Activated T-helper 1 cell treated with anti-CD3 and anti-CD28 coated beads, Interleukin-12 subunit alpha, Interleukin-12 subunit beta, Interleukin-2, Interleukin-4 antibody, amounts not matched to agents 30 ng/mL and 10 ng/mL and 1 ng/mL, durations not matched to agents 14 hours and 24 hours and 36 hours (primary cell): ENCODE measurements at regions not wholly inside any gene's neighbourhood (a gene's known extent, or its start where the extent isn't known, plus 50 kb on each side); places are given as distances from the start of the nearest gene placed in this dataset.

Source experiments
- DNase-seq: peaks from one replicate; pipeline ENCODE4 v3.0.0; 2021; ENCODE audit warnings: low spot score
- H3K27ac Mint-ChIP-seq: one replicate; pipeline ENCODE4 v1.8.0; 2021; ENCODE audit warnings: mild to moderate bottlenecking, mixed read lengths
- H3K27me3 Mint-ChIP-seq: one replicate; pipeline ENCODE4 v1.8.0; 2022; ENCODE audit warnings: mild to moderate bottlenecking, moderate library complexity, mixed read lengths; ENCODE audit not compliant: insufficient read depth
- H3K36me3 Mint-ChIP-seq: one replicate; pipeline ENCODE4 v1.8.0; 2021; ENCODE audit warnings: low read depth, mixed read lengths
- H3K4me1 Mint-ChIP-seq: one replicate; pipeline ENCODE4 v1.8.0; 2021; ENCODE audit warnings: low read depth, mixed read lengths
- H3K4me3 Mint-ChIP-seq: one replicate; pipeline ENCODE4 v1.8.0; 2021; ENCODE audit warnings: mild to moderate bottlenecking, moderate library complexity, mixed read lengths
- H3K9me3 Mint-ChIP-seq: one replicate; pipeline ENCODE4 v1.8.0; 2021; ENCODE audit warnings: mixed read lengths
- intact Hi-C: fragments of 100-400 bp; cut with micrococcal nuclease; formaldehyde crosslinking; loops from one replicate; pipeline ENCODE4 v1.15.1; 2024

GRCh38 chr6:113653275-113653674 is 203.9 kb upstream of the MARCKS start:
- intact Hi-C loops = no loop called here
- Mint-ChIP-seq H3K9me3 (no peaks in the 10 kb centered on the region), H3K4me1 (no peaks in the 10 kb centered on the region), H3K4me3 (no peak overlapping the region), H3K27ac (no peak overlapping the region), H3K27me3 (no peaks in the 10 kb centered on the region), H3K36me3 (no peaks in the 10 kb centered on the region)
- DNase-seq = no peak

- DNase-seq = no peak
- Mint-ChIP-seq H3K4me1 (no peaks in the 10 kb centered on the region), H3K27me3 (no peaks in the 10 kb centered on the region), H3K9me3 (no peaks in the 10 kb centered on the region), H3K27ac (no peak overlapping the region), H3K4me3 (no peak overlapping the region), H3K36me3 (no peaks in the 10 kb centered on the region)
- intact Hi-C loops = no loop called here
These were observed 202.7 kb upstream of the MARCKS start for GRCh38 chr6:113654396-113654795.

- H3K27ac Mint-ChIP-seq = no peak overlapping the region
- no peaks in the 10 kb centered on the region for H3K9me3 Mint-ChIP-seq
- no peak for DNase-seq
- H3K36me3 Mint-ChIP-seq = no peaks in the 10 kb centered on the region
- intact Hi-C loops = no loop called here
- H3K4me3 Mint-ChIP-seq = no peak overlapping the region
- H3K4me1 Mint-ChIP-seq = no peaks in the 10 kb centered on the region
- H3K27me3 Mint-ChIP-seq = no peaks in the 10 kb centered on the region
These were observed 201.4 kb upstream of the MARCKS start for GRCh38 chr6:113655761-113656160.

- Mint-ChIP-seq H3K4me3 (no peak overlapping the region), H3K36me3 (no peaks in the 10 kb centered on the region), H3K27me3 (no peaks in the 10 kb centered on the region), H3K9me3 (no peaks in the 10 kb centered on the region), H3K27ac (no peak overlapping the region), H3K4me1 (no peaks in the 10 kb centered on the region)
- no peak for DNase-seq
- intact Hi-C loops = no loop called here
These were observed 197.3 kb upstream of the MARCKS start for GRCh38 chr6:113659762-113660404.

GRCh38 chr6:113660819-113661218 is 196.3 kb upstream of the MARCKS start:
- Mint-ChIP-seq H3K27ac (no peak overlapping the region), H3K4me3 (no peak overlapping the region), H3K27me3 (no peaks in the 10 kb centered on the region), H3K36me3 (no peaks in the 10 kb centered on the region), H3K9me3 (no peaks in the 10 kb centered on the region), H3K4me1 (no peaks in the 10 kb centered on the region)
- DNase-seq = no peak
- intact Hi-C loops = no loop called here

- no peaks in the 10 kb centered on the region for H3K4me1 Mint-ChIP-seq
- no peak overlapping the region for H3K4me3 Mint-ChIP-seq
- no peaks in the 10 kb centered on the region for H3K9me3 Mint-ChIP-seq
- no peaks in the 10 kb centered on the region for H3K36me3 Mint-ChIP-seq
- no peak for DNase-seq
- intact Hi-C loops = no loop called here
- H3K27ac Mint-ChIP-seq = no peak overlapping the region
- no peaks in the 10 kb centered on the region for H3K27me3 Mint-ChIP-seq
These were observed 195.0 kb upstream of the MARCKS start for GRCh38 chr6:113662093-113662665.

GRCh38 chr6:113662688-113663333 is 194.3 kb upstream of the MARCKS start:
- Mint-ChIP-seq H3K27ac (no peak overlapping the region), H3K36me3 (no peaks in the 10 kb centered on the region), H3K4me3 (no peak overlapping the region), H3K27me3 (no peaks in the 10 kb centered on the region), H3K9me3 (no peaks in the 10 kb centered on the region), H3K4me1 (no peaks in the 10 kb centered on the region)
- intact Hi-C loops = no loop called here
- no peak for DNase-seq

- H3K27me3 Mint-ChIP-seq = no peaks in the 10 kb centered on the region
- intact Hi-C loops = no loop called here
- H3K4me1 Mint-ChIP-seq = no peaks in the 10 kb centered on the region
- no peak overlapping the region for H3K27ac Mint-ChIP-seq
- no peaks in the 10 kb centered on the region for H3K36me3 Mint-ChIP-seq
- H3K9me3 Mint-ChIP-seq = no peaks in the 10 kb centered on the region
- no peak overlapping the region for H3K4me3 Mint-ChIP-seq
- no peak for DNase-seq
These were observed 192.2 kb upstream of the MARCKS start for GRCh38 chr6:113664909-113665308.

GRCh38 chr6:113668641-113669408 is 188.3 kb upstream of the MARCKS start:
- Mint-ChIP-seq H3K27ac (no peak overlapping the region), H3K9me3 (no peaks in the 10 kb centered on the region), H3K4me3 (no peak overlapping the region), H3K36me3 (no peaks in the 10 kb centered on the region), H3K4me1 (no peaks in the 10 kb centered on the region), H3K27me3 (peaks cover 2% of the 10 kb centered on the region)
- intact Hi-C loops = no loop called here
- DNase-seq = no peak

- H3K36me3 Mint-ChIP-seq = no peaks in the 10 kb centered on the region
- no peak overlapping the region for H3K27ac Mint-ChIP-seq
- no peak for DNase-seq
- peaks cover 2% of the 10 kb centered on the region for H3K27me3 Mint-ChIP-seq
- H3K4me3 Mint-ChIP-seq = no peak overlapping the region
- H3K9me3 Mint-ChIP-seq = no peaks in the 10 kb centered on the region
- H3K4me1 Mint-ChIP-seq = no peaks in the 10 kb centered on the region
- intact Hi-C loops = no loop called here
These were observed 187.5 kb upstream of the MARCKS start for GRCh38 chr6:113669606-113670005.

GRCh38 chr6:113671421-113671820 is 185.7 kb upstream of the MARCKS start:
- H3K9me3 Mint-ChIP-seq = no peaks in the 10 kb centered on the region
- DNase-seq = no peak
- H3K36me3 Mint-ChIP-seq = no peaks in the 10 kb centered on the region
- H3K4me1 Mint-ChIP-seq = no peaks in the 10 kb centered on the region
- intact Hi-C loops = no loop called here
- H3K4me3 Mint-ChIP-seq = no peak overlapping the region
- H3K27me3 Mint-ChIP-seq = peaks cover 2% of the 10 kb centered on the region
- no peak overlapping the region for H3K27ac Mint-ChIP-seq

GRCh38 chr6:113672491-113673149 is 184.5 kb upstream of the MARCKS start:
- intact Hi-C loops = no loop called here
- Mint-ChIP-seq H3K27me3 (peaks cover 2% of the 10 kb centered on the region), H3K27ac (no peak overlapping the region)

GRCh38 chr6:113674075-113674474 is 183.1 kb upstream of the MARCKS start:
- Mint-ChIP-seq H3K27ac (no peak overlapping the region), H3K4me1 (no peaks in the 10 kb centered on the region), H3K36me3 (no peaks in the 10 kb centered on the region), H3K27me3 (peaks cover 2% of the 10 kb centered on the region), H3K9me3 (no peaks in the 10 kb centered on the region), H3K4me3 (no peak overlapping the region)
- no peak for DNase-seq
- intact Hi-C loops = no loop called here

More at GRCh38 chr6:113672491-113673149, 184.5 kb upstream of the MARCKS start:
- no peak overlapping the region for H3K4me3 Mint-ChIP-seq
- DNase-seq = no peak
- H3K9me3 Mint-ChIP-seq = no peaks in the 10 kb centered on the region
- no peaks in the 10 kb centered on the region for H3K4me1 Mint-ChIP-seq
- no peaks in the 10 kb centered on the region for H3K36me3 Mint-ChIP-seq
